Heart right ventricle (tissue), 16 donors: ENCODE measurements at regions not wholly inside any gene's neighbourhood (a gene's known extent, or its start where the extent isn't known, plus 50 kb on each side); places are given as distances from the start of the nearest gene placed in this dataset.
A peak's percentile ranks its signal among the peaks of the same experiment; 100 is the strongest.

ENCODE experiments used
- ATAC-seq, 8 donors: fragments of 200-7000 bp; cut with Tn5 transposase; one replicate each; pipeline ENCODE4 v1.9.1; 2020; ENCODE audit warnings: mild to moderate bottlenecking in 8 of 8, moderate library complexity in 8 of 8, moderate number of reproducible peaks in 1 of 8
- DNase-seq, 2 donors: peaks; one replicate each; pipeline ENCODE4 v3.0.0-alpha.2; 2020
- H3K27ac ChIP-seq, 10 donors: fragments of 200-600 bp; sonication (generic) in 2 of 10; one replicate each; pipeline versions ENCODE4 v1.5.0 to v1.8.0; 2020 to 2022; ENCODE audit warnings: mild to moderate bottlenecking in 3 of 10
- H3K27me3 ChIP-seq, 7 donors: fragments of 200-600 bp; one replicate each; pipeline ENCODE4 v1.8.0; 2021 to 2022; ENCODE audit warnings: mild to moderate bottlenecking in 2 of 7
- H3K36me3 ChIP-seq, 9 donors: fragments of 200-600 bp; sonication (generic) in 1 of 9; one replicate each; pipeline versions ENCODE4 v1.5.0 to v1.8.0; 2020 to 2022; ENCODE audit warnings: mild to moderate bottlenecking in 2 of 9
- H3K4me1 ChIP-seq, 9 donors: fragments of 200-600 bp; sonication (generic) in 1 of 9; one replicate each; pipeline versions ENCODE4 v1.5.0 to v1.8.0; 2020 to 2022; ENCODE audit warnings: mild to moderate bottlenecking in 4 of 9
- H3K4me3 ChIP-seq, 10 donors: fragments of 200-600 bp; sonication (generic) in 2 of 10; one replicate each; pipeline versions ENCODE4 v1.5.0 to v1.8.0; 2020 to 2022; ENCODE audit warnings: mild to moderate bottlenecking in 7 of 10, moderate library complexity in 2 of 10
- H3K9me3 ChIP-seq, 11 donors: fragments of 200-600 bp in 10 of 11; sonication (generic) in 2 of 11; one replicate each; pipeline versions ENCODE4 v1.5.0 to v1.8.0; 2013 to 2022; ENCODE audit warnings: mild to moderate bottlenecking in 2 of 11, control low read depth in 1 of 11, moderate library complexity in 1 of 11
- CTCF ChIP-seq, 9 donors: fragments of 200-600 bp; sonication (generic) in 2 of 9; IDR thresholded peaks; one replicate each; pipeline versions ENCODE4 v1.5.0 to v1.8.0; 2021 to 2022; ENCODE audit warnings: antibody characterized with exemption in 9 of 9, mild to moderate bottlenecking in 5 of 9, moderate library complexity in 1 of 9
- WGBS, 2 donors: extraction: QIAGEN DNeasy Blood & Tissue Kit; methylation state at CpG; one replicate each; pipeline ENCODE4 v1.1.7; 2013; ENCODE audit warnings: inconsistent platforms in 1 of 2; 5-methylcytosine and 5-hydroxymethylcytosine counted together
- intact Hi-C, 10 donors: fragments of 100-400 bp; cut with DNase I; formaldehyde crosslinking; loops; one replicate each; pipeline versions ENCODE4 v1.11.1 to v1.14.2; 2022
- donor health status: Arrhythmogenic right ventricular cardiomyopathy.
- donor health status: ischemic (EF 13 %, LVEDD 7.1; RV severe dilation, severe dysfunction).
- donor health status: healthy with polysubstance abuse.
- donor health status: DM: no; HTN: yes; CAD: no.
- donor health status: DM: no; HTN: no; CAD: no.
- donor health status: ischemic (EF 25% LVEDD 6.9; RV normal size, moderate dysfunction).
- donor health status: ischemic (EF 25% LVEDD 5.7; RV mildly dilated, moderate dysfunction).
- donor health status: healthy.
- donor health status: DM: yes; HTN: yes; CAD: no.
- donor health status: Ischemic cardiomyopathy.
- donor health status: ischemic (EF 35%, LVEDD 5.7; RV mildly dilated, moderate dysfunction).
- donor health status: nonischemic (EF 11% LVEDD 7.7; RV severe dilation, severe dysfunction).
- donor health status: DM: yes; HTN: yes; CAD: no.
- donor health status: PGD.
- donor health status: ischemic (EF 29% LVEDD 5.4; RV normal size, mild dysfunction).
- donor health status: nonischemic (EF 23%, LVEDD 6.1; RV moderate dilation, normal function).

GRCh38 chr18:55918444-55918843 lies 330.5 kb upstream of the TCF4 start:
- Histone ChIP-seq H3K27ac (no peak overlapping the region), H3K4me1 (no peaks in the 10 kb centered on the region), H3K36me3 (no peaks in the 10 kb centered on the region), H3K4me3 (no peak overlapping the region), H3K9me3 (no peaks in the 10 kb centered on the region), H3K27me3 (no peaks in the 10 kb centered on the region)
- ATAC-seq (peak in 2 of 8 donors; percentile 23 to 49), DNase-seq (no peak)
- intact Hi-C loops, result no loop called here
- WGBS, 2 donors, result 59 to 69% methylated on average over 6 of the region's 6 CpGs
- TF ChIP-seq CTCF (IDR thresholded peaks at IDR 0.05), result no peak

- H3K27me3 ChIP-seq, result no peaks in the 10 kb centered on the region
- DNase-seq, result no peak
- no peaks in the 10 kb centered on the region for H3K36me3 ChIP-seq
- no peaks in the 10 kb centered on the region for H3K9me3 ChIP-seq
- H3K4me1 ChIP-seq, result peaks cover 0 to 17% (median 4%) of the 10 kb centered on the region in 9 donors
- intact Hi-C loops, result no loop called here
- H3K27ac ChIP-seq, result no peak overlapping the region
- H3K4me3 ChIP-seq, result no peak overlapping the region
- TF ChIP-seq CTCF (IDR thresholded peaks at IDR 0.05), result no peak
- ATAC-seq, result no peak
- 91 to 92% methylated on average over 5 of the region's 5 CpGs for WGBS, 2 donors
These were observed 324.9 kb upstream of the TCF4 start for GRCh38 chr18:55912919-55913318.

- 59 to 60% methylated on average over 2 of the region's 2 CpGs for WGBS, 2 donors
- no peaks in the 10 kb centered on the region for H3K27me3 ChIP-seq
- no peaks in the 10 kb centered on the region for H3K36me3 ChIP-seq
- ATAC-seq (no peak), DNase-seq (no peak)
- no peak overlapping the region for H3K4me3 ChIP-seq
- H3K27ac ChIP-seq, result no peak overlapping the region
- no peak for TF ChIP-seq CTCF (IDR thresholded peaks at IDR 0.05)
- no peaks in the 10 kb centered on the region for H3K9me3 ChIP-seq
- peaks cover 0 to 26% (median 11%) of the 10 kb centered on the region in 9 donors for H3K4me1 ChIP-seq
- intact Hi-C loops, result no loop called here
These were observed 324.1 kb upstream of the TCF4 start for GRCh38 chr18:55912071-55912470.

- peaks cover 0 to 32% (median 13%) of the 10 kb centered on the region in 9 donors for H3K4me1 ChIP-seq
- H3K27ac ChIP-seq, result peak overlapping the region in 1 of 10 donors; percentile 0
- intact Hi-C loops, result no loop called here
- 70 to 80% methylated on average over 2 of the region's 2 CpGs for WGBS, 2 donors
- no peaks in the 10 kb centered on the region for H3K27me3 ChIP-seq
- no peak for TF ChIP-seq CTCF (IDR thresholded peaks at IDR 0.05)
- no peak overlapping the region for H3K4me3 ChIP-seq
- DNase-seq (no peak), ATAC-seq (no peak)
- no peaks in the 10 kb centered on the region for H3K36me3 ChIP-seq
- no peaks in the 10 kb centered on the region for H3K9me3 ChIP-seq
These were observed 322.3 kb upstream of the TCF4 start for GRCh38 chr18:55910296-55910695.
